Tongue (tissue), 1 donor: ENCODE measurements at regions not wholly inside any gene's neighbourhood (a gene's known extent, or its start where the extent isn't known, plus 50 kb on each side); places are given as distances from the start of the nearest gene placed in this dataset.
"Not testable (repeated sequence)": the region's sequence is repeated elsewhere in the genome, so short reads cannot be mapped to it uniquely, and the experiment has no call there.

Experiments used
- DNase-seq: peaks from one replicate; pipeline ENCODE4 v3.0.0-alpha.2; 2015

DNA sequence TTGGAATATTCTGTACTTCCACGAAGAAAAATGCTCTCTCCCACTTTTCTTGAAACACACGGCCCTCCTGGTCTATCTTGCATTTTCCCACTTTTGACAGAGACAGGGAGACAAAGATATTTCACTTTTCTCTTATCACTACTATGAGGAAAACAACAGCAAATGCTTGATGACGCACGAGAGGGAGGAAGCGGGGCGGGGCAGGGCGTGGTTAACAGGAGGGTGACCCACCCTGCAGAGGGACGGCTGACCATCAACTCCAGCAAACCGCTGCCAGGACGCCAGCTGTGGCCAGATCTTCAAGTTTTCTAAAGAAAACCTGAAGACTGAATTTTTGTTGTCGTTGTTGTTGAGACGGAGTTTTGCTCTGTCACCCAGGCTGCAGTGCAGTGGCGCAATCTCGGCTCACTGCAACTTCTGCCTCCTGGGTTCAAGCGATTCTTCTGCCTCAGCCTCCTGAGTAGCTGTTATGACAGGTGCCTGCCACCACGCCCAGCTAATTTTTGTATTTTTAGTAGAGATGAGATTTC lies 63.8 kb downstream of the NSUN5 start:
- DNase-seq = not testable (repeated sequence)

DNA sequence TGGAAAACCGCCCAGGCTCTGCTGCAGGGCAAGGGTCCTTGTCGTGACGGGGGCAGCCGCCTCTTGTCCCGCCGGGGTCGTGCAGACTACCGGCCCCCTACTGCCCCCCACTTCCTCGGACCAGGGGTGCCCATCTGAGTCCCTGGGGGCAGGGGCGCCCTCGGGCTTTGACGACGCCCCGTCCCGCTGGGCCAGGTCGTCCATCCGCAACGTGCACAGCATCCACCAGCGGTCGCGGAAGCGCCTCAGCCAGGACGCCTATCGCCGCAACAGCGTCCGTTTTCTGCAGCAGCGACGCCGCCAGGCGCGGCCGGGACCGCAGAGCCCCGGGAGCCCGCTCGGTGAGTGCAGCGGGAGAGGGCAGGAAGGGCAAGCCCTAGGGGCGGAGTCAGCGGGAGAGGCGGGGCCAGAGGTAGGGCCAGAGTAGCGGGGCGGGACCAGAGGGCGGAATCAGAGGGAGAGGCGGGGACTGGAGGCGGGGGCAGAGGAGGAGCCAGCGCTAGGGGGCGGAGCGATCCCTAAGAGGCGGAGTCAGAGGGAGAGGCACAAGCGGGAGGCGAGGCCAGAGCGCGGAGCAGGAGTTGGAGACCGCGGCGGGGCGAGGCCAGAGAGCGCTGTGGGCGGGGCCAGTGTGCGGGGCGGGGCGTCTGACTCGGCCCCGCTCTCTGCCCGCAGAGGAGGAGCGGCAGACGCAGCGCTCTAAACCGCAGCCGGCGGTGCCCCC lies 73.5 kb downstream of the NSUN5 start:
- DNase-seq = not testable (repeated sequence)

DNA sequence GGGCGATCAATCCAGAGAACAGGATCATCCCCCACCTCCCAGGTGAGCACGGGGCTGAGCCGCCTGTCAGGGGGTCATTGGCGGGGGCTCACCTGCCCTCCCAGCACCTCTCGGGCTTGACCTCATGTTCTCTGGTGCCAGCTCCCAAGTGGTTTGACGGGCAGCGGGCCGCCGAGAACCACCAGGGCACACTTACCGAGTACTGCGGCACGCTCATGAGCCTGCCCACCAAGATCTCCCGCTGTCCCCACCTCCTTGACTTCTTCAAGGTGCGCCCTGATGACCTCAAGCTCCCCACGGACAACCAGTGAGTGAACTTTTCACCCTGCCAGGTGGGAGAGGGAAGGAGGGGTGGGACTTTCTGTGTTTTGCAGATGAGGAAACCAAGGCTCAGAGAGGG lies 82.9 kb downstream of the NSUN5 start:
- DNase-seq = not testable (repeated sequence)

DNA sequence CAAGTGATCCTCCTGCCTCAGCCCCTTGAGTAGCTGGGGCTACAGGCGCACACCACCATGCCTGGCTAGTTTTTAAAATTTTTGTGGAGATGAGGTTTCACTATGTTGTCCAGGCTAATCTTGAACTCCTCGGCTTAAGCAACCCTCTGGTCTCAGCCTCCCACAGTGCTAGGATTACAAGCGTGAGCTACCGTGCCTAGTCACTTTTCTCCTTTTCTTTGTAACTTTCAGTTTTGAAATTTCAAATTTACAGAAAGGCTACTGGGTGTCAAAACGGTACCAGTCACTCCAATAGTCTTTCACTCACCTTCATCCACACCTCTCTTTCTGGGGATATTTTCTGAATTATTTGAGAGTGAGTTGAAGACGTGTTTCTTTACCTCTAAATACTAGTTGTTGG lies 86.9 kb downstream of the NSUN5 start:
- not testable (repeated sequence) for DNase-seq

DNA sequence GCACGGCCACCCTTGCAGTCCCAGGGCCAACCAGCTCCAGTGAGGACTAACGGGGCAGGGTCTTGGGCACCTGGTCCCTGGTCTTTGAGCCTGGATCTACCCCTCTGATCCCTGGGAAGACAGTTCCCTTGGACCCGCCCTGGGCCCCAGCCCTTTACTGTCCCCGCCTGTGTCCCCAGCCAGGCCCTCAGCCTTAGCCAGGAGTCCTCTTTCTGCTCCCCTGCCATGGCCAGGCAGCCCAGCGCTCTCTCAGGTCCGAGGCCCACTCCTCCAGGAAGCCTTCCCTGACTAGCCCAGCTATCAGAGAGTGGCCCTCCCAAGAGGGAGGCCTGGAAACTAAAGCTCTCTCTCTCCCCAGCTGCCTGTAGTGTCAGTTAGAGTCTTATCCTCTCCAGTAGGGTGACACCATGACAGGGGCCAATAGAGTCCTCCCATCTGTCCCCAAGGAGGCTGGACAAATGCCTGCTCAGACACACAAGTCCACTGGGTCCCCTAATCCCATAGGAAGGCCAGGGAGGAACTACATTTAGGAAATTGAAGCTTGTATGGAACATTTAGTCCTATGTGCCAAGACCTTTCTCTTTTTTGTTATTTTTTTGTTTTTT lies 87.8 kb downstream of the NSUN5 start:
- not testable (repeated sequence) for DNase-seq

DNA sequence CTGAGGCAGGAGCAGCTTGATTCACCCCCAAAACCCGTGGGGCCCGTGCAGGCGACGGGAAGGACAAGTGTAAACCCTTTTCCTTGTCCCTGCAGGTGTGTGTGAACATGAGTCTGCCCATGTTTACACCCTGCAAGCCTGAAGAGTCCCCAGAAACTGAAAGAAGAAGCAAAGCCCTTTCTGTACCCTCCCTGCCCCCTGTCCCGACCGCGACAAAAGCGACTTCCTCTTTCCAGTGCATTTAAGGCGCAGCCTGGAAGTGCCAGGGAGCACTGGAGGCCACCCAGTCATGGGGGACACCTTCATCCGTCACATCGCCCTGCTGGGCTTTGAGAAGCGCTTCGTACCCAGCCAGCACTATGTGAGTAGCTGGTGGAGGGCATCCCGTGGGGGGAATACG lies 88.3 kb downstream of the NSUN5 start:
- DNase-seq = not testable (repeated sequence)

DNA sequence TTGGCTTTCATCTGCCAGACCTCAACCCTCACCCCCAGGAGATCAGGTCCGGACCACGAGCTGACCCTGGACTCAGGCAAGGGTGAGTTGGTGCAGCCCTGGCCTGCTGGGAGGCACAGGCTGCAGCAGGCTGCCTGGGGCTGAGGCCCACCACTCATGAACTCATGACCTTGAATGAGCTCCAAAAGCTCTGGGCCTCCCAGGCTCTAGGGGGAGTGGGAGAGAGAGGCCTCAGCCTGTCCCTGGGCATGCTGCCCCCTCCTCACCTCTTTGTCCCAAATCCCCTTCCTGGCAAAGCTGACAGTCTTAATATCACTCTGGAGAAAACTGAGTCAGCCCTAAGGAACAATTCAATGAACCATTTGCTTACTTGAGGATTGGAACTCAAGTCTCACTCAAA lies 89.8 kb downstream of the NSUN5 start:
- not testable (repeated sequence) for DNase-seq

DNA sequence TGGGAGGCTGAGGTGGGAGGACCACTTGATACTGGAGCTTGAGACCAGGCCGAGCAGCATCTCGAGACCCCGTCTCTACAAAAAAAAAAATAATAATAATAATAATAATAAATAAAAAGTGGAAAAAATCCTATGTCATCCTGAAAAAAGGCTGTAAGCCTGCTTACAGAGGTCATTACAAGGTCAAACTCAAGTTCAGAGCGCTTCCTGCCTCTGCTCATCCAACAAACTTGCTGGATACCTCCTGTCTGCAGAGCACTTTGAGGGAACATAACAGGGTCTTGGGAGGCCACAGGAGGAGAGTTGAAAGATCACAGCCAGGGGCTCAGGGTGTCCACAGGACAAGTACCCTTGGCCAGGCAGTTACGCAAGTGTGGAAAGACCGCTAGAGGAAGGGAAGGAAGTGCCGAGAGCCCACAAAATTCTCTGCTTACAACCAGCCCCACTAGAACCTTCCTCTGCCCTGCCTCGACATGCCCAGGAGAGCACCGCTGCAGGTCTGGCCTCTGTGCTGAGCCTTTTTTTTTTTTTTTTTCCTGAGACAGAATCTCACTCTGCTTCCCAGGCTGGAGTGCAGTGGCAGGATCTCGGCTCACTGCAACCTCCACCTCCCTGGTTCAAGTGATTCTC lies 92.5 kb downstream of the NSUN5 start:
- DNase-seq = not testable (repeated sequence)

DNA sequence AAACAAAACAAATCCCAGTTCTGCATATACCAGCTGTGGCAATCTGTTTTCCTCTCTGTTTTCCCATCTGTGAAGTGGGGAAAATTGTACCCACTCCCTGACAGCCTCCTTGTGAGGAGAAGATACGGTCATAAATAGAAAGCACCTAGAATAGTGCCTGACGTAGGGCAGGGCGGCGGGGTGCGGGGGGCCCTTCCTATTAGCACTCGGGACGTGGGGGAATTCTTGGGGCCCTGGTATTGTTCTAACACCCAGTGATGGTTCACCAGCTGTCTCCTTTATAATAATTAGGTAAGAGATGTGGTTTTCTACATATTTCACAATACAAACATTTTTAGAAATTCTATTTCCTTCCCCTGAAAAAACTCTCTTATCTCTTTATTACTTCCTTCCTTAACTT lies 93.4 kb downstream of the NSUN5 start:
- not testable (repeated sequence) for DNase-seq

DNA sequence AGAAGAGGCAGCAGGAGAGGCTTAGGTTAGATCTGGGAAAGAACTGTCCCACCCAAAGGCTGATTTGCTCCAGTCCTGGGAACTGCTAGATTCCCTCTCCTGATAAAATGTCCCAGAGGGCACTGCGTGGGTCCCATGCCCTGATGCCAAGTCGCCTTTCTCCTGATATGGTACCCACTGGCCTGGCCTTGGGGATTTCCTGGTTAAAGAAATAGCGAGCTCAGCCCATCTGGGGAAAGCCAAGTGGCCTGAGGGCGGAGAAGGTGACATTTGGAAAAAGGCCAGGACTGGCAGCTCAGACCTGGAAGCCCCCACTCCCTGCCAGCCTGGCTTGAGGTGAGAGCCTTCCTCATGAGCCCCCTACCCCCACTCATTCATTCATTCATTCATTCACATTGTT lies 94.2 kb downstream of the NSUN5 start:
- DNase-seq = not testable (repeated sequence)

DNA sequence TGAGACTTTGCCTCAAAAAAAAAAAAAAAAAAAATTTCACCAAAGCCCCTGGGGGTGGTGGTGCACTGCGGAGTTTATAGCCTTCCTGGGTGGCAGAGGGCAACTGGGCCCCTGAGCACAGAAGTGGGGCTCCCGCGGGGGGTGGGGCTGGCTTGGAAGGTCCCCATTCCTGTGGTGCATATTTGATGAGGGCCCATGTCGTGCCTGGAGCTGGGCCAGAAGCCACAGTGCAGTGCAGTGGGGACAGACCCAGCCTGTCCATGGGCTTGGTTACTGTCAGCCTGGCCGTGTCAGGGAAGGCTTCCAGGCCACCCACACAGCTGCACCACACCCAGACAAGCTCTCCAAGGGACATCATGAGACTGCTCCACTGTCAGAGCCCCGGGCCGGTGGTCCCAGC lies 95.5 kb downstream of the NSUN5 start:
- not testable (repeated sequence) for DNase-seq

DNA sequence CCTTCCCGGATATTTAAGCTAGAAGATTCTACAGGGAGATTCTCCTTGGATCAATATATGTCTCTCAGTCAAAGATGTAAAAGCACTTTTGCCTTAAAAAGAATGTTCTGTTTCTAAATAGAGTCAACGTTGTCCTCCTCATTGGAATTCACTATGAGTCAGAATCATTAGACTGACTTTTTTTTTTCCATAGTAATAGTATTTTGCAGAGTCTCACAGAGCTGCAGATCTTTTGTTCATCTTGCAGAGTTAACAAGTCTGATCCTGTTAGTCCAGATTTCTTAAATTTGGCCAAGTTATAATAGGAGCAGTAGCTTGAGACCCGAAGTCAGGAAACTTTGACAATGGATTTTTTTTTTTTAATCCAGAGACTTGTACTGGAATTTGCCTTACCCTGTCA lies 103.0 kb downstream of the NSUN5 start:
- DNase-seq = not testable (repeated sequence)

DNA sequence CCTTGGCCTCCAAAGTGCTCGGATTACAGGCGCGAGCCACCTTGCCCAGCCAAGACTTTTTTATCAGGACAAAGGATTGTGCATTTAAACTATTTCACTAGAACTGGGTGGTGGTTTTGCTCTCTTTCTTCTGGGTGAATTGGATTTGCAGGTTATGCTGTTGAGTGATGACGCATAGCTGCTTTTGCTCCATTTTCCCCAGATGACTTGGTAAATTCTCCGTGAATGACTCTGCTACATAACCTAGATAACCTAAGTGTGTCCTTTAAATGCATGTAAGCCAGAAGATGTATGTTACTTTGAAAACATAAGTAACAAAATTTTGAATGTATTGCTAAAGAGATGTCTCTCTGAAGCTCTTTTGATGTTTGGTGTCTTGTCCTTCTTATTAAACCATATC lies 103.7 kb downstream of the NSUN5 start:
- not testable (repeated sequence) for DNase-seq

DNA sequence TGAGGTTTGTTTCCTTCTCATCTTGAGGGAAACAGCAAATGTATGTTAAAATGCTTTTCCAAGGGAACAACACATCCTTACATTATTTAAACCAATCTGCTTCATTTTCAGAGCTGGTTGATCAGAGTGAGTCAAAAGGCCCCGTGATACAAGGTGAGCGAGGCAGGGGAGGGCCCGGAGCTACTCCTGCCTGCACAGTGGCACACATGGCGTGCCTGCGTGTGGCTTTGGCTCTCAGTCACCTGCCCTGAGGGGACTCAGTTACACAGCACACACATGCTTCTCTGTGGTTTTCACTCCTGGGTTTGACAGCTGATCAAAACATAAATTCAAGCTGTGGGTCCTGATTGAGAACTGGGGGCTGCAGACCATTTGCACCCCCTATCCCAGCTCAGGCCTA lies 105.3 kb downstream of the NSUN5 start:
- DNase-seq = not testable (repeated sequence)

DNA sequence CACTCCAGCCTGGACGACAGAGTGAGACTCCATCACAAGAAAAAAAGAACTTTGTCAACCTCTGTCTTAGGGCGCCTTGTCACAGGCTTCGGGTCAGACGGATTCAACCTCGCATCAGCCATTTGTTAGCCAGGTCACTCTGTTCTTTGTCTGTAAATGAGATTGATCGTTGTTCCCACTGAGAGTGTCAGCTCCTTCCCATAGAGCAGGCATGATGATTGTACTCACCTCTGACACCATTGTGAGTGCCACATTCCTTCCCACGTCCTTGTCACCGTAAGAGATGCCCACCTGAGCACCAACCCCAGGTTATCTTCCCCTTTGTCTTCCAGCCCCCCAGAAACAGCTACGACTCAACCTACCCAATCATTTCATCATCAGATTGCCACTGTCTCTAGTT lies 107.4 kb downstream of the NSUN5 start:
- not testable (repeated sequence) for DNase-seq

DNA sequence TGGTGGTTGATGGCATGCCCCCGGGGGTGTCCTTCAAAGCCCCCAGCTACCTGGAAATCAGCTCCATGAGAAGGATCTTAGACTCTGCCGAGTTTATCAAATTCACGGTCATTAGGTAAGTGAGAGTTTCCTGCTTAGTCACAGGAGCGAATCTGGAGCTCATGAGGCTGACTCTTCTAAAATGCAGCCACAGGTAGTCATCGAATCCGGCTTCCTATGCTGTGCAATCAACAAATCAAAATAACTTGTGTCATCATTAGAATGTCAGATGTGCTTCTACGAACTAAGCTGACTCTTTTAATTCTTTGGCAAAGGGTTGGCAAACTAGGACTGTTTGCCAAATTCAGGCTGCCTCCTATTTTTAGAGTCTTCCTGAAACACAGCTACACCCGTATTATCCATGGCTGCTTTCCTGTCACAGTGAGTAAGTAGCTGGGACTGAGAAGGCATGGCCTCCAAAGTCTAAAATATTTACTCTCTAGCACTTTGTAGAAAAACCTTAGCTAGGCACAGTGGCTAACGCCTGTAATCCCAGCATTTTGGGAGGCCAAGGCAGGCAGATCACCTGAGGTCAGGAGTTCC lies 108.0 kb downstream of the NSUN5 start:
- not testable (repeated sequence) for DNase-seq

DNA sequence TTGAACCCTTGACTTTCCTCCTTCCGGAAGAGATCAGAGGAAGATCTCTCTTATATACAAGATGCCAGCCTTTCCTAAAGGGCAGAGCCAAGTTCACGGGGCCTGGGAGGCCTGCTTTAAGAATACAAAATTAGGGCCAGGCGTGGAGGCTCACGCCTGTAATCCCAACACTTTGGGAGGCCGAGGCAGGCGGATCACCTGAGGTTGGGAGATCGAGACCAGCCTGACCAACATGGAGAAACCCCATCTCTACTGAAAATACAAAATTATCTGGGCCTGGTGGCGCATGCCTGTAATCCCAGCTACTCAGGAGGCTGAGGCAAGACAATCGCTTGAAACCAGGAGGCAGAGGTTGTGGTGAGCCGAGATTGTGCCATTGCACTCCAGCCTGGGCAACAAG lies 108.2 kb upstream of the SPDYE9 start:
- DNase-seq = not testable (repeated sequence)

DNA sequence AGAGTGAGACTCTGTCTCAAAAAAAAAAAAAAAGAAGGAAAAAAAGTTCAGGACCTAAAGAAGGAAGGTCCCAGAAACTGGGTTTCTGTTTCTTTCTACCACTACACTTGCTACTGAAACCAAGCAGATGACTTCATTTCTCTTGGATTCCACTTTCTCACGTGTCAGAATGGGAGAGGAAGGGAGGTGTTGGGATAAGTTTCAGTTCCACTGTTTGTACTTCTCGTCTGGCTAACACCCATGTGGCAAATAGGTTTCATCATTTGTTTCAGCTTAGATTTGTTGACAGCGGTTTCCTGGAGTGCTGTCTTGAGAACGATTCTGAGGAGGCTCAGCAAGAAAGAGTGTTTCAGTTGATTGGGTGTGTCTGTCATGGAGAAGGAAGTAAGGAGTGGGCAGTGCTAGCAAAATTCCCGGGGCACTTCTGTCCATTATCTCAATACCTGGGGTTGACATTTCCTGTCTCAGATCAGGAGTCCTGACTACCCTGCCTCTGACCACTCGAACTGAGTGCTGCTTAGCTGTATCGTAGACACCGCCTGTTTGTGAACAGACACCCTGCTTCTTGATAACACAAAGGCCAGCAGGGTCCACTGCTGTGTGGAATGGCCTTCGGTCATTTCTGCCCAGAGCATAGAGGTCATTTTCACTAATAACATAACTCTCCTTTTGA lies 104.8 kb upstream of the SPDYE9 start:
- not testable (repeated sequence) for DNase-seq

DNA sequence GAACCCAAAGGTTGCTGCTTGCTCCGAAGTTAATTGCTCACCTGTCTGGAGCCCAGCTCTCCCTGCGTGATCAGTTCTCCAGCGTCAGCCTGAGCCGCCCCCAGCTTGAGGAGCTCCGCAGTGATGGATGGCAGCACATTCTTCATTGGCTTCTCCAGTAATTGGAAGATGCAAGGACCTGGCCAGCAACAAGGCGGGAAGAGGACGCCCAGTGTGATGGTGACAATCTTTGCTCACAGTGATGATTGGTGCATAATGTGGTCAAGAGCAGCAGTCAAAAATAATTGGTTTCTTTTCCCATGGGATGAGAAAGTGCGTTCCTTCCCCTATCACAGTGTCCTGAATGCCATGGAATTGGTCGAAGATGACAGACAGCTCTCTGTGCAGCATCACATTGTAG lies 102.4 kb upstream of the SPDYE9 start:
- not testable (repeated sequence) for DNase-seq

DNA sequence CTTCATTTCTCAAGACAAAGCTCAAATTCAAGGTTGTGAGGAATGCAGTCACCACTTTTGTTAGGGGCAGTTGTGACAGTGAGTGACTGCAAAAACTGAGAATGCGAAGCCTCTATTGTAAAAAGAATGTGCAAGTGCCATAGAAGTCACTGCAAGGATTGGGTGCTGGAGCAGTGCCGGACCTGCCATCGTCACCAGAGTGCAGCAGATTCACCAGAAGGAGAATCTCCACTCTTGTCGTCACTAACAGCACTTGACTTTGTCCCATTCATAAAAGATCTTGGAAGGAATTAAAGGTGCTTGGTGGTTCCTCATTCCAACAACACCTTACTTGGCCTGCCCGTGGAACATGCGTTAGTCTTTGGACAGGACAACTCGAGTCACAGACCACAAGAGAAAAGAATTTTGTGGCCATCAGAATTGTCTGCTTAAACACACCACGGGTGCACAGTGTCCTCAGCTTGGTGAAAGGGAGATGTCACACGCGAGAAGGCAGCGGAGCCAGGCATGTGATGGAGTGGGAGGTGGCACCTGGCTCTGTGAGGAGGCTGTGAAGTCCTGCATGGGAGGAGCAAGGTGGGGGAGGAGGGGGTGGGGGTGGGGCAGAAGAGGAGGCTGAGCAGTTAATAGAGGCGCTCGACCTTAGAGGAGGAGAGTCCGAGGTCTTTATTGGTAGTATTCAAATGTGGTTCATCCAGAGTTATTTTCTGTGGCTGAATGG lies 100.9 kb upstream of the SPDYE9 start:
- not testable (repeated sequence) for DNase-seq

DNA sequence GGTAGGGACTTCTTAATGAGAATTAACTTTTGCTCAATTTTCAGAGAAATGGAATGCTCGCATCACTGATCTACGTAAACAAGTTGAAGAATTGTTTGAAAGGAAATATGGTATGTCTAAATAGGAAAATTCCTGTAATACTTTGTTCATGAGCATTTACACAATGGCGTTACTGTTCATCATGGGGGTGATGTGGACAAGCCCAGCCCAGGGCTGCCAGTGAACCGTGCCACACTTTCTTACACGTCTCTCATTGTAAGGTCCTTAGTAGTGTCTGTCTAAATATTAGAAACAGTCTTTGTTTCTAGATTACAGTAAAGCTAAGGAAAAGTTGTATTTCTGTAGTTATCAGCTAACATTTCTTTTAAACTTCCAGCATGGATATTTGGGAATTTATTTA lies 91.0 kb upstream of the SPDYE9 start:
- not testable (repeated sequence) for DNase-seq

DNA sequence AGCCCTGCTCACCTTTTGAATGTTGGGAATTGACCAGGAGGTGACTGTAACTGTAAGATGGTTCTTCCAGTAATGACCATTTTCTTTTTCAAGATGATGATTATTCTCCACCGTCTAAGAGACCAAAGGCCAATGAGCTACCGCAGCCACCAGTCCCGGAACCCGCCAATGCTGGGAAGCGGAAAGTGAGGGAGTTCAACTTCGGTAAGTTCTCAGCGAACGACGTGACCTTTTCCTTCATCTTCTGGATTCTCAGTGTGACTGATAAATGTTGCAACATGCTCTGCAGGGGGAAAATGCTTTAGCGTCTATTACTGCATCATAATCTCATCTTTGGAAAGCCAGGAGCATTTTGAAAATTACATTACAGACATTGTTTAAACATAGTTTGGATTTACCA lies 89.5 kb upstream of the SPDYE9 start:
- not testable (repeated sequence) for DNase-seq
